Right lobe of liver (tissue), 6 donors: ENCODE measurements at regions not wholly inside any gene's neighbourhood (a gene's known extent, or its start where the extent isn't known, plus 50 kb on each side); places are given as distances from the start of the nearest gene placed in this dataset.
"Not testable (repeated sequence)": the region's sequence is repeated elsewhere in the genome, so short reads cannot be mapped to it uniquely, and the experiment has no call there.

Experiments used
- ATAC-seq, 4 donors: fragments of 200-7000 bp; cut with Tn5 transposase; one replicate each; pipeline ENCODE4 v1.9.1; 2020; ENCODE audit warnings: mild to moderate bottlenecking in 4 of 4, moderate library complexity in 4 of 4
- DNase-seq, 3 donors: peaks; one replicate each; pipeline ENCODE4 v3.0.0-alpha.2; 2020
- H3K27ac ChIP-seq, 3 donors: fragments of 200-600 bp; one replicate each; pipeline ENCODE4 v1.8.0; 2022
- H3K27me3 ChIP-seq, 2 donors: fragments of 200-600 bp; one replicate each; pipeline ENCODE4 v1.8.0; 2022
- H3K36me3 ChIP-seq, 4 donors: fragments of 200-600 bp; sonication (generic) in 1 of 4; one replicate each; pipeline versions ENCODE4 v1.5.1 to v1.8.0; 2017 to 2022; ENCODE audit warnings: control low read depth in 1 of 4
- H3K4me1 ChIP-seq, 4 donors: fragments of 200-600 bp; sonication (generic) in 1 of 4; one replicate each; pipeline versions ENCODE4 v1.5.1 to v1.8.0; 2017 to 2022; ENCODE audit warnings: control low read depth in 1 of 4
- H3K4me3 ChIP-seq, 3 donors: fragments of 200-600 bp; one replicate each; pipeline ENCODE4 v1.8.0; 2022
- H3K9me3 ChIP-seq, 4 donors: fragments of 200-600 bp; sonication (generic) in 1 of 4; one replicate each; pipeline versions ENCODE4 v1.5.1 to v1.8.0; 2017 to 2022; ENCODE audit warnings: control low read depth in 1 of 4
- CTCF ChIP-seq, 4 donors: fragments of 200-600 bp in 3 of 4; fragments of 450-650 bp in 1 of 4; IDR thresholded peaks; one replicate each; pipeline versions ENCODE4 v1.5.1 to v1.8.0; 2016 to 2022; ENCODE audit warnings: antibody characterized with exemption in 4 of 4, mild to moderate bottlenecking in 2 of 4
- POLR2A ChIP-seq: fragments of 450-650 bp; IDR thresholded peaks from one replicate; pipeline ENCODE4 v1.6.1; 2017; ENCODE audit warnings: antibody characterized with exemption, mild to moderate bottlenecking
- WGBS: methylation state at CpG from one replicate; pipeline ENCODE4 v1.1.6; 2018; ENCODE audit warnings: low coverage, low lambda C conversion rate; ENCODE audit not compliant: insufficient coverage; ENCODE audit errors: missing lambda C conversion rate; 5-methylcytosine and 5-hydroxymethylcytosine counted together
- intact Hi-C, 2 donors: fragments of 100-400 bp; cut with DNase I; formaldehyde crosslinking; loops; one replicate each; pipeline versions ENCODE4 v1.11.2 to v1.14.1; 2022
- donor health status: DM: no; HTN: yes; CAD: no.
- donor health status: DM: no; HTN: no; CAD: no.
- donor health status: DM: no; HTN: no; CAD: no.
- donor health status: DM: no; HTN: yes; CAD: no.
- donor health status: DM: no; HTN: yes; CAD: no.

GRCh38 chr4:53889326-53890055 lies 174.9 kb downstream of the CHIC2 start:
- Histone ChIP-seq H3K36me3 (no peaks in the 10 kb centered on the region), H3K4me1 (no peaks in the 10 kb centered on the region), H3K27ac (no peak overlapping the region), H3K9me3 (no peaks in the 10 kb centered on the region), H3K4me3 (no peak overlapping the region), H3K27me3 (no peaks in the 10 kb centered on the region)
- ATAC-seq: no peak
- DNase-seq: no peak
- 79% methylated on average over 5 of the region's 6 CpGs for WGBS
- no peak for TF ChIP-seq POLR2A
- TF ChIP-seq CTCF (IDR thresholded peaks at IDR 0.05): no peak
- intact Hi-C loops: no loop called here

GRCh38 chr4:53886090-53886489 lies 178.3 kb downstream of the CHIC2 start:
- Histone ChIP-seq H3K4me3 (no peak overlapping the region), H3K27ac (no peak overlapping the region), H3K27me3 (no peaks in the 10 kb centered on the region), H3K36me3 (no peaks in the 10 kb centered on the region), H3K9me3 (no peaks in the 10 kb centered on the region), H3K4me1 (no peaks in the 10 kb centered on the region)
- ATAC-seq: no peak
- 48% methylated on average over 2 of the region's 2 CpGs for WGBS
- DNase-seq: no peak
- TF ChIP-seq CTCF (IDR thresholded peaks at IDR 0.05) (no peak), POLR2A (no peak)
- intact Hi-C loops: no loop called here

- no peak overlapping the region for H3K4me3 ChIP-seq
- intact Hi-C loops: no loop called here
- no peak overlapping the region for H3K27ac ChIP-seq
- no peaks in the 10 kb centered on the region for H3K9me3 ChIP-seq
- no peaks in the 10 kb centered on the region for H3K4me1 ChIP-seq
- 25% methylated on average over 1 of the region's 2 CpGs for WGBS
- TF ChIP-seq CTCF (IDR thresholded peaks at IDR 0.05) (no peak), POLR2A (no peak)
- H3K27me3 ChIP-seq: no peaks in the 10 kb centered on the region
- no peak for DNase-seq
- no peaks in the 10 kb centered on the region for H3K36me3 ChIP-seq
- no peak for ATAC-seq
Observed at GRCh38 chr4:53885668-53886067, 178.7 kb downstream of the CHIC2 start.

GRCh38 chr4:53877096-53877495 lies 187.3 kb downstream of the CHIC2 start:
- 85% methylated on average over 5 of the region's 18 CpGs for WGBS
- H3K4me3 ChIP-seq, H3K27me3 ChIP-seq, intact Hi-C loops, H3K27ac ChIP-seq, DNase-seq, ATAC-seq, H3K4me1 ChIP-seq, H3K9me3 ChIP-seq, H3K36me3 ChIP-seq: not testable (repeated sequence)

GRCh38 chr4:53866055-53866454 lies 198.3 kb downstream of the CHIC2 start:
- TF ChIP-seq POLR2A: no peak
- 93% methylated on average over 3 of the region's 8 CpGs for WGBS
- Histone ChIP-seq H3K27ac (no peak overlapping the region), H3K4me1 (no peaks in the 10 kb centered on the region), H3K27me3 (no peaks in the 10 kb centered on the region), H3K36me3 (no peaks in the 10 kb centered on the region), H3K4me3 (no peak overlapping the region), H3K9me3 (no peaks in the 10 kb centered on the region)
- intact Hi-C loops: no loop called here
- no peak for ATAC-seq
- no peak for DNase-seq
